ENCODE measurements at regions not wholly inside any gene's neighbourhood (a gene's known extent, or its start where the extent isn't known, plus 50 kb on each side); places are given as distances from the start of the nearest gene placed in this dataset.

- TF ChIP-seq, protein P1, sequence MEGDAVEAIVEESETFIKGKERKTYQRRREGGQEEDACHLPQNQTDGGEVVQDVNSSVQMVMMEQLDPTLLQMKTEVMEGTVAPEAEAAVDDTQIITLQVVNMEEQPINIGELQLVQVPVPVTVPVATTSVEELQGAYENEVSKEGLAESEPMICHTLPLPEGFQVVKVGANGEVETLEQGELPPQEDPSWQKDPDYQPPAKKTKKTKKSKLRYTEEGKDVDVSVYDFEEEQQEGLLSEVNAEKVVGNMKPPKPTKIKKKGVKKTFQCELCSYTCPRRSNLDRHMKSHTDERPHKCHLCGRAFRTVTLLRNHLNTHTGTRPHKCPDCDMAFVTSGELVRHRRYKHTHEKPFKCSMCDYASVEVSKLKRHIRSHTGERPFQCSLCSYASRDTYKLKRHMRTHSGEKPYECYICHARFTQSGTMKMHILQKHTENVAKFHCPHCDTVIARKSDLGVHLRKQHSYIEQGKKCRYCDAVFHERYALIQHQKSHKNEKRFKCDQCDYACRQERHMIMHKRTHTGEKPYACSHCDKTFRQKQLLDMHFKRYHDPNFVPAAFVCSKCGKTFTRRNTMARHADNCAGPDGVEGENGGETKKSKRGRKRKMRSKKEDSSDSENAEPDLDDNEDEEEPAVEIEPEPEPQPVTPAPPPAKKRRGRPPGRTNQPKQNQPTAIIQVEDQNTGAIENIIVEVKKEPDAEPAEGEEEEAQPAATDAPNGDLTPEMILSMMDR (IDR thresholded peaks at IDR 0.05; ENCODE audit: borderline replicate concordance, extremely low read depth, low read length, poor library complexity, severe bottlenecking) = no peak
- TF ChIP-seq EZH2 (IDR thresholded peaks at IDR 0.05; ENCODE audit: borderline replicate concordance, low read depth, low read length, severe bottlenecking) = no peak
These were observed 105.8 kb upstream of the IL15 start for GRCh38 chr4:141530627-141531026.

All from DND-41 (cell line).